Middle frontal gyrus (tissue), 1 donor: ENCODE measurements at regions not wholly inside any gene's neighbourhood (a gene's known extent, or its start where the extent isn't known, plus 50 kb on each side); places are given as distances from the start of the nearest gene placed in this dataset.

Source experiments
- DNase-seq: peaks from one replicate; pipeline ENCODE4 v3.0.0-alpha.2; 2015; ENCODE audit warnings: low spot score; ENCODE audit errors: extremely low spot score

GRCh38 chr16:62963846-62964245 is 927.6 kb upstream of the CDH8 start:
- DNase-seq = no peak

- DNase-seq = no peak
These were observed 918.8 kb upstream of the CDH8 start for GRCh38 chr16:62955033-62955349.

GRCh38 chr16:62954144-62955032 is 918.1 kb upstream of the CDH8 start:
- no peak for DNase-seq

GRCh38 chr16:62950351-62950750 is 914.1 kb upstream of the CDH8 start:
- DNase-seq = no peak

- no peak for DNase-seq
These were observed 904.3 kb upstream of the CDH8 start for GRCh38 chr16:62940569-62940968.

- no peak for DNase-seq
These were observed 903.4 kb upstream of the CDH8 start for GRCh38 chr16:62939687-62940086.

GRCh38 chr16:62933929-62934328 is 897.7 kb upstream of the CDH8 start:
- DNase-seq = no peak

- no peak for DNase-seq
These were observed 893.4 kb upstream of the CDH8 start for GRCh38 chr16:62929593-62929992.

GRCh38 chr16:62927122-62927521 is 890.9 kb upstream of the CDH8 start:
- DNase-seq = no peak

GRCh38 chr16:62926121-62926801 is 890.0 kb upstream of the CDH8 start:
- no peak for DNase-seq

GRCh38 chr16:62921904-62922303 is 885.7 kb upstream of the CDH8 start:
- DNase-seq = no peak

GRCh38 chr16:62913924-62914323 is 877.7 kb upstream of the CDH8 start:
- DNase-seq = no peak

GRCh38 chr16:62913333-62913732 is 877.1 kb upstream of the CDH8 start:
- DNase-seq = no peak

GRCh38 chr16:62909597-62909996 is 873.4 kb upstream of the CDH8 start:
- DNase-seq = no peak

GRCh38 chr16:62907562-62907961 is 871.3 kb upstream of the CDH8 start:
- DNase-seq = no peak

GRCh38 chr16:62903961-62904502 is 867.8 kb upstream of the CDH8 start:
- DNase-seq = no peak

- DNase-seq = no peak
These were observed 863.5 kb upstream of the CDH8 start for GRCh38 chr16:62899737-62900136.

GRCh38 chr16:62889097-62889496 is 852.9 kb upstream of the CDH8 start:
- DNase-seq = no peak

- DNase-seq = no peak
These were observed 847.3 kb upstream of the CDH8 start for GRCh38 chr16:62883509-62883908.

- no peak for DNase-seq
These were observed 846.4 kb upstream of the CDH8 start for GRCh38 chr16:62882552-62883221.

- DNase-seq = no peak
These were observed 839.9 kb upstream of the CDH8 start for GRCh38 chr16:62876133-62876532.

- no peak for DNase-seq
These were observed 836.1 kb upstream of the CDH8 start for GRCh38 chr16:62872339-62872738.
